ENCODE measurements at regions not wholly inside any gene's neighbourhood (a gene's known extent, or its start where the extent isn't known, plus 50 kb on each side); places are given as distances from the start of the nearest gene placed in this dataset.

DNA sequence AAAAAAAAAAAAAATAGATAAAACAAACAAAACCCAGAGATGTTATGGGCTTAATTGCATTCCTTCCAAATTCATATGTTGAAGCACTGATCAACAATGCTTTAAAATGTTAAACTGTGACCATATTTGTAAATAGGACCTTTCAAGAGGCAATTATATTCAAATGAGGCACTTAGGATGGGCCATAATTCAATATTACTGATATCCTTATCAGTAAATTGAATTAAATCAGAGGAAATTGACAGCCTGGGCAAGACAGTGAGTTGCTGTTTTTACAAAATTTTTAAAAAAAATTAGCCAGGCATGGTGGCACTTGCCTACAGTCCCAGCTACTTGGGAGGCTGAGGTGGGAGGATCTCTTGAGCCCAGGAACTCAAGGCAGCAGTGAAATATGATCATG, 364.1 kb downstream of the GJA1 start:
- H3K4me3 ChIP-seq (replicated peaks; ENCODE audit: insufficient read depth, low read length) = no peak overlapping the region
- H3K27ac ChIP-seq (replicated peaks) = no peak overlapping the region
- DNase-seq (ENCODE audit: low read depth in 1 of 2, low spot score in 1 of 2) = no peak
- TF ChIP-seq, protein P1, sequence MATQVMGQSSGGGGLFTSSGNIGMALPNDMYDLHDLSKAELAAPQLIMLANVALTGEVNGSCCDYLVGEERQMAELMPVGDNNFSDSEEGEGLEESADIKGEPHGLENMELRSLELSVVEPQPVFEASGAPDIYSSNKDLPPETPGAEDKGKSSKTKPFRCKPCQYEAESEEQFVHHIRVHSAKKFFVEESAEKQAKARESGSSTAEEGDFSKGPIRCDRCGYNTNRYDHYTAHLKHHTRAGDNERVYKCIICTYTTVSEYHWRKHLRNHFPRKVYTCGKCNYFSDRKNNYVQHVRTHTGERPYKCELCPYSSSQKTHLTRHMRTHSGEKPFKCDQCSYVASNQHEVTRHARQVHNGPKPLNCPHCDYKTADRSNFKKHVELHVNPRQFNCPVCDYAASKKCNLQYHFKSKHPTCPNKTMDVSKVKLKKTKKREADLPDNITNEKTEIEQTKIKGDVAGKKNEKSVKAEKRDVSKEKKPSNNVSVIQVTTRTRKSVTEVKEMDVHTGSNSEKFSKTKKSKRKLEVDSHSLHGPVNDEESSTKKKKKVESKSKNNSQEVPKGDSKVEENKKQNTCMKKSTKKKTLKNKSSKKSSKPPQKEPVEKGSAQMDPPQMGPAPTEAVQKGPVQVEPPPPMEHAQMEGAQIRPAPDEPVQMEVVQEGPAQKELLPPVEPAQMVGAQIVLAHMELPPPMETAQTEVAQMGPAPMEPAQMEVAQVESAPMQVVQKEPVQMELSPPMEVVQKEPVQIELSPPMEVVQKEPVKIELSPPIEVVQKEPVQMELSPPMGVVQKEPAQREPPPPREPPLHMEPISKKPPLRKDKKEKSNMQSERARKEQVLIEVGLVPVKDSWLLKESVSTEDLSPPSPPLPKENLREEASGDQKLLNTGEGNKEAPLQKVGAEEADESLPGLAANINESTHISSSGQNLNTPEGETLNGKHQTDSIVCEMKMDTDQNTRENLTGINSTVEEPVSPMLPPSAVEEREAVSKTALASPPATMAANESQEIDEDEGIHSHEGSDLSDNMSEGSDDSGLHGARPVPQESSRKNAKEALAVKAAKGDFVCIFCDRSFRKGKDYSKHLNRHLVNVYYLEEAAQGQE (IDR thresholded peaks at IDR 0.05; ENCODE audit: insufficient replicate concordance, low read depth) = no peak
- TF ChIP-seq POLR2AphosphoS5 (IDR thresholded peaks at IDR 0.05; ENCODE audit: low read depth) (no peak), GABPA (IDR thresholded peaks at IDR 0.05; ENCODE audit: low read depth) (no peak), SPI1 (IDR thresholded peaks at IDR 0.05; ENCODE audit: borderline replicate concordance, low read depth) (no peak)
- TF ChIP-seq, protein P2, sequence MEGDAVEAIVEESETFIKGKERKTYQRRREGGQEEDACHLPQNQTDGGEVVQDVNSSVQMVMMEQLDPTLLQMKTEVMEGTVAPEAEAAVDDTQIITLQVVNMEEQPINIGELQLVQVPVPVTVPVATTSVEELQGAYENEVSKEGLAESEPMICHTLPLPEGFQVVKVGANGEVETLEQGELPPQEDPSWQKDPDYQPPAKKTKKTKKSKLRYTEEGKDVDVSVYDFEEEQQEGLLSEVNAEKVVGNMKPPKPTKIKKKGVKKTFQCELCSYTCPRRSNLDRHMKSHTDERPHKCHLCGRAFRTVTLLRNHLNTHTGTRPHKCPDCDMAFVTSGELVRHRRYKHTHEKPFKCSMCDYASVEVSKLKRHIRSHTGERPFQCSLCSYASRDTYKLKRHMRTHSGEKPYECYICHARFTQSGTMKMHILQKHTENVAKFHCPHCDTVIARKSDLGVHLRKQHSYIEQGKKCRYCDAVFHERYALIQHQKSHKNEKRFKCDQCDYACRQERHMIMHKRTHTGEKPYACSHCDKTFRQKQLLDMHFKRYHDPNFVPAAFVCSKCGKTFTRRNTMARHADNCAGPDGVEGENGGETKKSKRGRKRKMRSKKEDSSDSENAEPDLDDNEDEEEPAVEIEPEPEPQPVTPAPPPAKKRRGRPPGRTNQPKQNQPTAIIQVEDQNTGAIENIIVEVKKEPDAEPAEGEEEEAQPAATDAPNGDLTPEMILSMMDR (IDR thresholded peaks at IDR 0.05; ENCODE audit: insufficient read depth, low read length) = no peak
- H3K27me3 ChIP-seq (ENCODE audit: insufficient read depth, poor library complexity, severe bottlenecking) = no peaks in the 10 kb centered on the region

GRCh38 chr6:121800047-121800446, 364.6 kb downstream of the GJA1 start:
- Histone ChIP-seq H3K27me3 (ENCODE audit: insufficient read depth, poor library complexity, severe bottlenecking) (no peaks in the 10 kb centered on the region), H3K27ac (replicated peaks) (no peak overlapping the region), H3K4me3 (replicated peaks; ENCODE audit: insufficient read depth, low read length) (no peak overlapping the region)
- no peak for DNase-seq (ENCODE audit: low read depth in 1 of 2, low spot score in 1 of 2)
- TF ChIP-seq GABPA (IDR thresholded peaks at IDR 0.05; ENCODE audit: low read depth) (no peak), SPI1 (IDR thresholded peaks at IDR 0.05; ENCODE audit: borderline replicate concordance, low read depth) (no peak)
- TF ChIP-seq, protein P1 (IDR thresholded peaks at IDR 0.05; ENCODE audit: insufficient replicate concordance, low read depth) = no peak

GRCh38 chr6:121806116-121806515, 370.7 kb downstream of the GJA1 start:
- H3K4me3 ChIP-seq (replicated peaks; ENCODE audit: insufficient read depth, low read length) = no peak overlapping the region
- DNase-seq (ENCODE audit: low read depth in 1 of 2, low spot score in 1 of 2) = no peak
- no peaks in the 10 kb centered on the region for H3K27me3 ChIP-seq (ENCODE audit: insufficient read depth, poor library complexity, severe bottlenecking)
- H3K27ac ChIP-seq (replicated peaks) = no peak overlapping the region
- TF ChIP-seq POLR2AphosphoS5 (IDR thresholded peaks at IDR 0.05; ENCODE audit: low read depth) = no peak
- TF ChIP-seq, protein P2 (IDR thresholded peaks at IDR 0.05; ENCODE audit: insufficient read depth, low read length) = no peak
- TF ChIP-seq, protein P1 (IDR thresholded peaks at IDR 0.05; ENCODE audit: insufficient replicate concordance, low read depth) = no peak
- no peak for TF ChIP-seq GABPA (IDR thresholded peaks at IDR 0.05; ENCODE audit: low read depth)
- no peak for TF ChIP-seq SPI1 (IDR thresholded peaks at IDR 0.05; ENCODE audit: borderline replicate concordance, low read depth)
